ENCODE measurements at regions not wholly inside any gene's neighbourhood (a gene's known extent, or its start where the extent isn't known, plus 50 kb on each side); places are given as distances from the start of the nearest gene placed in this dataset.

- TF ChIP-seq CTCF (conservative IDR thresholded peaks at IDR 0.05 in 1 of 2, IDR thresholded peaks at IDR 0.05 in 1 of 2; ENCODE audit: extremely low read depth in 1 of 2, insufficient read depth in 1 of 2, low read depth in 1 of 2, low read length in 2 of 2): no peak
- no peak for TF ChIP-seq EZH2 (IDR thresholded peaks at IDR 0.05; ENCODE audit: borderline replicate concordance, low read length)
Measured at GRCh38 chr3:25049304-25049703, 378.8 kb upstream of the RARB start.

Data from mammary epithelial cell (primary cell).